HepG2 (cell line): ENCODE measurements at regions not wholly inside any gene's neighbourhood (a gene's known extent, or its start where the extent isn't known, plus 50 kb on each side); places are given as distances from the start of the nearest gene placed in this dataset.

Experiments
- ATAC-seq: fragments of 200-7000 bp; cut with Tn5 transposase; 3 replicates; pipeline ENCODE4 v1.9.1; 2020; ENCODE audit warnings: mild to moderate bottlenecking, moderate library complexity
- BruUV-seq: library from RNA; stranded (reverse); fragments of 400-500 nt; replicated peaks from 2 replicates; lab custom pipeline; 2021; lab: Mats Ljungman, UMichigan
- CTCF ChIA-PET: fragments of 300-600 bp; formaldehyde crosslinking; extraction: SDS; loops from one replicate; lab custom pipeline; 2021; ENCODE audit warnings: low total read pairs, inconsistent platforms, low intra/inter-chr PET ratio; lab: Yijun Ruan, JAX
- POLR2A ChIA-PET: fragments of 350-600 bp; sonication (Branson Sonifier 250); formaldehyde crosslinking; loops from one replicate; lab custom pipeline; 2020; ENCODE audit warnings: antibody characterized with exemption, inconsistent platforms; lab: Yijun Ruan, JAX
- DNase-seq: peaks from one replicate; pipeline ENCODE4 v3.0.0-alpha.2; 2015; ENCODE audit warnings: low spot score
- FAIRE-seq: peaks from 3 replicates; lab custom pipeline; 2011; peaks lifted over from hg19 to GRCh38; lab: Jason Lieb, UNC
- H2AFZ ChIP-seq: one replicate; pipeline ENCODE4 v1.6.1; 2011; ENCODE audit warnings: low read length, inconsistent platforms
- H3K27ac ChIP-seq: fragments of 300-600 bp; 3 replicates; pipeline ENCODE4 v1.8.0; 2011; ENCODE audit warnings: mixed run types, mild to moderate bottlenecking, mixed read lengths, low read length, inconsistent platforms; ENCODE audit not compliant: insufficient read depth; ENCODE audit errors: extremely low read length
- H3K27me3 ChIP-seq, 2 experiments: fragments of 200-600 bp in 1 of 2; 2 replicates in 1 of 2; 3 replicates in 1 of 2; pipeline versions ENCODE4 v1.6.0 to v1.8.0; 2011; ENCODE audit warnings: low read length in 2 of 2, mild to moderate bottlenecking in 2 of 2, moderate library complexity in 2 of 2, inconsistent platforms in 1 of 2; ENCODE audit not compliant: insufficient read depth in 2 of 2, control insufficient read depth in 1 of 2
- H3K36me3 ChIP-seq, 2 experiments: fragments of 200-600 bp in 1 of 2; replicated peaks in 1 of 2; 2 replicates in 1 of 2; 3 replicates in 1 of 2; pipeline versions ENCODE4 v1.5.1 to v1.8.0; 2011; ENCODE audit warnings: low read length in 2 of 2, inconsistent platforms in 1 of 2; ENCODE audit not compliant: insufficient read depth in 2 of 2, control insufficient read depth in 1 of 2
- H3K4me1 ChIP-seq: 2 replicates; pipeline ENCODE4 v1.5.1; 2012; ENCODE audit warnings: low read length, inconsistent platforms; ENCODE audit not compliant: insufficient read depth
- H3K4me2 ChIP-seq: 2 replicates; pipeline ENCODE4 v1.6.0; 2011; ENCODE audit warnings: low read depth, low read length, inconsistent platforms
- H3K4me3 ChIP-seq, 3 experiments: fragments of 200-600 bp in 1 of 3; sonication (generic), shearing (Covaris generic) in 1 of 3; replicated peaks in 1 of 3; 2 replicates each; pipeline ENCODE4 v1.5.1; 2011 to 2016; ENCODE audit warnings: low read length in 3 of 3, inconsistent platforms in 2 of 3, low read depth in 2 of 3, mild to moderate bottlenecking in 2 of 3, control low read depth in 1 of 3, mixed read lengths in 1 of 3; ENCODE audit not compliant: insufficient read depth in 1 of 3
- H3K79me2 ChIP-seq: one replicate; pipeline ENCODE4 v1.6.1; 2011; ENCODE audit warnings: low read length, inconsistent platforms; ENCODE audit not compliant: insufficient read depth
- H3K9ac ChIP-seq: 2 replicates; pipeline ENCODE4 v1.6.0; 2011; ENCODE audit warnings: mild to moderate bottlenecking, low read depth, low read length, inconsistent platforms; ENCODE audit not compliant: insufficient read depth
- H3K9me3 ChIP-seq: 2 replicates; pipeline ENCODE4 v1.5.1; 2012; ENCODE audit warnings: mild to moderate bottlenecking, low read length
- H4K20me1 ChIP-seq: 2 replicates; pipeline ENCODE4 v1.6.0; 2011; ENCODE audit warnings: inconsistent platforms, mild to moderate bottlenecking, low read length, moderate library complexity; ENCODE audit not compliant: insufficient read depth
- CEBPG ChIP-seq: IDR thresholded peaks from 2 replicates; pipeline ENCODE4 v1.6.1; 2016
- FOXP1 ChIP-seq, 2 experiments: fragments of 450-650 bp in 1 of 2; IDR thresholded peaks; 2 replicates each; pipeline ENCODE4 v1.6.1; 2017 to 2018; ENCODE audit warnings: antibody characterized with exemption in 1 of 2
- GTF3A ChIP-seq: sonication (generic); formaldehyde crosslinking; conservative IDR thresholded peaks from 2 replicates; pipeline ENCODE4 v1.4.0; 2020; ENCODE audit warnings: mild to moderate bottlenecking, missing genetic modification reagents
- KDM4B ChIP-seq: sonication (generic); formaldehyde crosslinking; IDR thresholded peaks from 2 replicates; pipeline ENCODE4 v1.4.0; 2020; ENCODE audit warnings: missing genetic modification reagents
- KDM6A ChIP-seq: IDR thresholded peaks from 2 replicates; pipeline ENCODE4 v1.6.1; 2016; ENCODE audit warnings: low read depth
- MAF1 ChIP-seq: sonication (generic); formaldehyde crosslinking; IDR thresholded peaks from 2 replicates; pipeline ENCODE4 v1.5.0; 2020; ENCODE audit warnings: missing genetic modification reagents, borderline replicate concordance
- NONO ChIP-seq, 2 experiments: fragments of 450-650 bp in 1 of 2; sonication (generic) in 1 of 2; formaldehyde crosslinking in 1 of 2; IDR thresholded peaks in 1 of 2; conservative IDR thresholded peaks in 1 of 2; 2 replicates each; pipeline versions ENCODE4 v1.6.1 to v1.8.0; 2017 to 2022; ENCODE audit warnings: mild to moderate bottlenecking in 1 of 2, missing genetic modification reagents in 1 of 2, moderate library complexity in 1 of 2
- ZC3H4 ChIP-seq: sonication (generic); formaldehyde crosslinking; IDR thresholded peaks from 2 replicates; pipeline ENCODE4 v1.4.0; 2020; ENCODE audit warnings: missing genetic modification reagents, borderline replicate concordance
- ZNF180 ChIP-seq: sonication (generic); formaldehyde crosslinking; IDR thresholded peaks from 2 replicates; pipeline ENCODE4 v1.4.0; 2020; ENCODE audit warnings: low read depth, missing genetic modification reagents, borderline replicate concordance
- ZNF513 ChIP-seq: sonication (generic); formaldehyde crosslinking; conservative IDR thresholded peaks from 2 replicates; pipeline ENCODE4 v1.5.0; 2020; ENCODE audit warnings: missing genetic modification reagents
- ZNF777 ChIP-seq: sonication (generic); formaldehyde crosslinking; IDR thresholded peaks from 2 replicates; pipeline ENCODE4 v1.4.0; 2020; ENCODE audit warnings: missing genetic modification reagents
- ZSCAN21 ChIP-seq: sonication (generic); formaldehyde crosslinking; IDR thresholded peaks from 2 replicates; pipeline ENCODE4 v1.8.0; 2022; ENCODE audit warnings: mild to moderate bottlenecking, missing genetic modification reagents, moderate library complexity, borderline replicate concordance
- ZZZ3 ChIP-seq: sonication (generic); formaldehyde crosslinking; IDR thresholded peaks from 2 replicates; pipeline ENCODE4 v1.4.0; 2020; ENCODE audit warnings: missing genetic modification reagents, mild to moderate bottlenecking, borderline replicate concordance
- WGBS: methylation state at CpG from one replicate; pipeline ENCODE4 v1.1.6; 2017; ENCODE audit warnings: low lambda C conversion rate; 5-methylcytosine and 5-hydroxymethylcytosine counted together
- in situ Hi-C: cut with HindIII; loops from 2 replicates; pipeline ENCODE4 v1.10.0; 2017; ENCODE audit warnings: low pct_unique_long_range_greater_than_20kb; ENCODE audit not compliant: extremely low pct_ligation_motif_present
- intact Hi-C: fragments of 100-400 bp; cut with micrococcal nuclease; formaldehyde crosslinking; loops from one replicate; pipeline ENCODE4 v1.10.0; 2022; ENCODE audit not compliant: unreplicated experiment

DNA sequence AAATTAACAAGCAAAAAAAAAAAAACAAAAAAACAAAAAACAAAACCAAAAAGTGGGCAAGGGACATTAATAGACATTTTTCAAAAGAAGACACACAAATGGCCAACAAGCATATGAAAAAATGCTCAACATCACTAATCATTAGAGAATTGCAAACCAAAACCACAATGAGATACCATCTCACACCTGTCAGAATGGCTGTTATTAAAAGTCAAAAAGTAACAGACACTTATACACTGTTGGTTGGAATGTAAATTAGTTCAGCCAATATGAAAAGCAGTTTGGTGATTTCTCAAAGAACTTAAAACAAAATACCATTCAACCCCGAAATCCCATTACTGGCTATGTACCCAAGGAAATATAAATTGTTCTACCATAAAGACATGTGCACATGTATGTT, 222.4 kb upstream of the CD96 start:
- 0% methylated on average over 1 of the region's 1 CpG for WGBS
- no peaks in the 10 kb centered on the region for H3K27me3 ChIP-seq
- no peaks in the 10 kb centered on the region for H3K4me1 ChIP-seq
- no peaks in the 10 kb centered on the region for H3K36me3 ChIP-seq
- BruUV-seq, result no TSS peak
- H3K27ac ChIP-seq, result no peak overlapping the region
- H3K4me2 ChIP-seq, result no peak overlapping the region
- no peak for TF ChIP-seq FOXP1 (IDR thresholded peaks at IDR 0.05)
- TF ChIP-seq FOXP1 (CRISPR knock-in tag; IDR thresholded peaks at IDR 0.05), result no peak
- no peak for TF ChIP-seq CEBPG (CRISPR knock-in tag)
- TF ChIP-seq ZNF777 (CRISPR knock-in tag), result no peak
- TF ChIP-seq KDM4B (CRISPR knock-in tag), result no peak
- TF ChIP-seq GTF3A (CRISPR knock-in tag), result no peak
- no peak for TF ChIP-seq KDM6A (CRISPR knock-in tag)
- TF ChIP-seq NONO (IDR thresholded peaks at IDR 0.05), result no peak
- no peak for TF ChIP-seq NONO (CRISPR knock-in tag; conservative IDR thresholded peaks at IDR 0.05)
- no peak for TF ChIP-seq MAF1
- TF ChIP-seq ZSCAN21 (CRISPR knock-in tag), result no peak
- no peak for TF ChIP-seq ZNF180 (CRISPR knock-in tag)
- TF ChIP-seq ZZZ3, result no peak
- TF ChIP-seq ZNF513 (CRISPR knock-in tag), result no peak
- TF ChIP-seq ZC3H4 (CRISPR knock-in tag), result no peak
- in situ Hi-C loops, result no loop called here
- CTCF ChIA-PET, result no interaction called here
- H3K9me3 ChIP-seq, result no peaks in the 10 kb centered on the region
- no peaks in the 10 kb centered on the region for H3K79me2 ChIP-seq
- no peaks in the 10 kb centered on the region for H4K20me1 ChIP-seq
- intact Hi-C loops, result no loop called here
- no peak overlapping the region for H3K9ac ChIP-seq
- ATAC-seq, result no peak
- DNase-seq, result no peak
- peak; percentile 15 for FAIRE-seq
- no peak overlapping the region for H2AFZ ChIP-seq
- POLR2A ChIA-PET, result no interaction called here
- H3K4me3 ChIP-seq, result no peak overlapping the region
